IMR-90 (cell line): ENCODE measurements at regions not wholly inside any gene's neighbourhood (a gene's known extent, or its start where the extent isn't known, plus 50 kb on each side); places are given as distances from the start of the nearest gene placed in this dataset.

ENCODE experiments used
- BHLHE40 ChIP-seq: fragments of 150-350 bp; IDR thresholded peaks from 2 replicates; pipeline ENCODE4 v1.6.1; 2016; ENCODE audit warnings: mild to moderate bottlenecking, low read depth, low read length
- CEBPB ChIP-seq: IDR thresholded peaks from 2 replicates; pipeline ENCODE4 v1.6.1; 2012; ENCODE audit warnings: low read depth, low read length, improper control_type of control experiment
- CHD1 ChIP-seq: IDR thresholded peaks from 2 replicates; pipeline ENCODE4 v1.6.1; 2012; ENCODE audit warnings: low read depth, low read length, improper control_type of control experiment
- CTCF ChIP-seq: conservative IDR thresholded peaks from 2 replicates; pipeline ENCODE4 v1.5.1; 2012; ENCODE audit warnings: mild to moderate bottlenecking, low read depth, low read length, improper control_type of control experiment
- FOS ChIP-seq: fragments of 150-350 bp; IDR thresholded peaks from 2 replicates; pipeline ENCODE4 v1.6.1; 2016; ENCODE audit warnings: low read depth, low read length
- MAFK ChIP-seq: IDR thresholded peaks from 2 replicates; pipeline ENCODE4 v1.6.1; 2012; ENCODE audit warnings: low read depth, low read length, improper control_type of control experiment
- MXI1 ChIP-seq: IDR thresholded peaks from 2 replicates; pipeline ENCODE4 v1.6.1; 2012; ENCODE audit warnings: low read depth, mild to moderate bottlenecking, low read length, moderate library complexity, borderline replicate concordance
- POLR2A ChIP-seq: IDR thresholded peaks from 2 replicates; pipeline ENCODE4 v1.6.1; 2012; ENCODE audit warnings: mild to moderate bottlenecking, low read depth, low read length
- RAD21 ChIP-seq: IDR thresholded peaks from 2 replicates; pipeline ENCODE4 v1.6.1; 2012; ENCODE audit warnings: low read length, improper control_type of control experiment
- RCOR1 ChIP-seq: IDR thresholded peaks from 2 replicates; pipeline ENCODE4 v1.6.1; 2012; ENCODE audit warnings: mild to moderate bottlenecking, low read length, improper control_type of control experiment; ENCODE audit not compliant: insufficient replicate concordance
- RFX5 ChIP-seq: IDR thresholded peaks from 2 replicates; pipeline ENCODE4 v1.8.0; 2012; ENCODE audit warnings: low read depth, mild to moderate bottlenecking, low read length, moderate library complexity
- SMC3 ChIP-seq: fragments of 150-350 bp; IDR thresholded peaks from 2 replicates; pipeline ENCODE4 v1.6.1; 2016; ENCODE audit warnings: low read depth, mild to moderate bottlenecking, antibody characterized with exemption, low read length, moderate library complexity
- USF2 ChIP-seq: fragments of 150-350 bp; IDR thresholded peaks from 2 replicates; pipeline ENCODE4 v1.6.1; 2017; ENCODE audit warnings: mild to moderate bottlenecking, antibody characterized with exemption, low read length, low read depth
- TF ChIP-seq, protein P1 (sequence below): fragments of 150-350 bp; IDR thresholded peaks from 2 replicates; pipeline ENCODE4 v1.6.1; 2016; ENCODE audit warnings: low read depth, mild to moderate bottlenecking, low read length, moderate library complexity, borderline replicate concordance

GRCh38 chr6:54441687-54442248 lies 133.5 kb downstream of the TINAG start:
- TF ChIP-seq CTCF (no peak), RFX5 (no peak), MXI1 (no peak), RAD21 (no peak), POLR2A (no peak), CEBPB (no peak), MAFK (no peak), USF2 (no peak), SMC3 (no peak), BHLHE40 (no peak), FOS (no peak), CHD1 (no peak), RCOR1 (no peak)
- TF ChIP-seq, protein P1, sequence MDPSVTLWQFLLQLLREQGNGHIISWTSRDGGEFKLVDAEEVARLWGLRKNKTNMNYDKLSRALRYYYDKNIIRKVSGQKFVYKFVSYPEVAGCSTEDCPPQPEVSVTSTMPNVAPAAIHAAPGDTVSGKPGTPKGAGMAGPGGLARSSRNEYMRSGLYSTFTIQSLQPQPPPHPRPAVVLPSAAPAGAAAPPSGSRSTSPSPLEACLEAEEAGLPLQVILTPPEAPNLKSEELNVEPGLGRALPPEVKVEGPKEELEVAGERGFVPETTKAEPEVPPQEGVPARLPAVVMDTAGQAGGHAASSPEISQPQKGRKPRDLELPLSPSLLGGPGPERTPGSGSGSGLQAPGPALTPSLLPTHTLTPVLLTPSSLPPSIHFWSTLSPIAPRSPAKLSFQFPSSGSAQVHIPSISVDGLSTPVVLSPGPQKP: no peak
